ENCODE measurements at regions not wholly inside any gene's neighbourhood (a gene's known extent, or its start where the extent isn't known, plus 50 kb on each side); places are given as distances from the start of the nearest gene placed in this dataset.
"Not testable (repeated sequence)": the region's sequence is repeated elsewhere in the genome, so short reads cannot be mapped to it uniquely, and the experiment has no call there.

DNA sequence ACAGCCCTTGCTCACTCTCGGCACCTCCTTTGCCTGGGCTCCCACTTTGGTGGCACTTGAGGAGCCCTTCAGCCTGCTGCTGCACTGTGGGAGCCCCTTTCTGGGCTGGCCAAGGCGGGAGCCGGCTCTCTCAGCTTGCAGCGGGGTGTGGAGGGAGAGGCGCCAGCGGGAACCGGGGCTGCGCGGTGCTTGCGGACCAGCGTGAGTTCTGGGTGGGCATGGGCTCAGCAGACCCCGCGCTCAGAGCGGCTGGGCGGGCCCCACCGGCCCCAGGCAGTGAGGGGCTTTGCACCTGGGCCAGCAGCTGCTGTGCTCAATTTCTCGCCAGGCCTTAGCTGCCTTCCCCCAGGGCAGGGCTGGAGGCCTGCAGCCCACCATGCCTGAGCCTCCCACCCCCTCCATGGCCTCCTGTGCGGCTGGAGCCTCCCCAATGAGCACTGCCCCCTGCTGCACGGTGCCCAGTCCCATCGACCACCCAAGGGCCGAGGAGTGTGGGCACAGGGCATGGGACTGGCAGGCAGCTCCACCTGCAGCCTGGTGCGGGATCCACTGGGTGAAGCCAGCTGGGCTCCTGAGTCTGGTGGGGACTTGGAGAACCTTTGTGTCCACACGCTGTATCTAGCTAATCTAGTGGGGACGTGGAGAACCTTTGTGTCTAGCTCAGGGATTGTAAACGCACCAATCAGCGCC lies 586.7 kb upstream of the BCHE start:
- H3K9me3 ChIP-seq (ENCODE audit: low read length); H3K27ac ChIP-seq (ENCODE audit: extremely low read length, insufficient read depth, low read length); H3K27me3 ChIP-seq (ENCODE audit: control insufficient read depth in 1 of 2, insufficient read depth in 2 of 2, low read length in 2 of 2); H3K9ac ChIP-seq (ENCODE audit: insufficient read depth, low read depth, low read length); CTCF ChIA-PET (ENCODE audit: low intra/inter-chr PET ratio, low total read pairs); intact Hi-C loops (cut with micrococcal nuclease; ENCODE audit: unreplicated experiment); H3K4me3 ChIP-seq (replicated peaks in 1 of 3; ENCODE audit: insufficient read depth in 1 of 3, low read depth in 2 of 3, low read length in 3 of 3); POLR2A ChIA-PET; ATAC-seq; H3K36me3 ChIP-seq (replicated peaks in 1 of 2; ENCODE audit: control insufficient read depth in 1 of 2, insufficient read depth in 2 of 2, low read length in 2 of 2); BruUV-seq (replicated peaks); DNase-seq (ENCODE audit: low spot score); FAIRE-seq; H3K79me2 ChIP-seq (ENCODE audit: insufficient read depth, low read length); H3K4me2 ChIP-seq (ENCODE audit: low read depth, low read length); in situ Hi-C loops (cut with HindIII; ENCODE audit: extremely low pct_ligation_motif_present, low pct_unique_long_range_greater_than_20kb); H2AFZ ChIP-seq (ENCODE audit: low read length); H4K20me1 ChIP-seq (ENCODE audit: insufficient read depth, low read length); H3K4me1 ChIP-seq (ENCODE audit: insufficient read depth, low read length): not testable (repeated sequence)
- 0% methylated on average over 1 of the region's 26 CpGs for WGBS (ENCODE audit: low lambda C conversion rate)

DNA sequence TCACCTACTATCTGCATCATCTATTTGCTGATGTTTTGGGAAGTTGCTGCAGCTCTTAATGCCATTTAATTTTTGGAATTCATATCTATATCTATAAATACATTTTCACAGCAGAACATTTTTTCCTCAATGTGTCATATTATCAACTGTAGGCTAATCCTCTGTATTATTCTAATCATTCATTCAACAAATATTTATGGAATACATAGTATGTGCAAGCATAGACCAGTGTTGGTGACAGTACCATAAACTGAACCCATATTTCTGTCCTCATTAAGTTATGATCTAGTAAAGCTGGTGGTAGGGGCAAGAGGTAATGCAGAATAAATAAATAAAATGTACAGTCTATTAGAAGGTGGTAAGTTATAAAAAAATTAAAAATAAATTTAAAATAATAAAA lies 585.3 kb upstream of the BCHE start:
- Histone ChIP-seq H3K36me3 (replicated peaks in 1 of 2; ENCODE audit: control insufficient read depth in 1 of 2, insufficient read depth in 2 of 2, low read length in 2 of 2) (no peaks in the 10 kb centered on the region), H2AFZ (ENCODE audit: low read length) (no peak overlapping the region), H4K20me1 (ENCODE audit: insufficient read depth, low read length) (no peaks in the 10 kb centered on the region), H3K4me3 (replicated peaks in 1 of 3; ENCODE audit: insufficient read depth in 1 of 3, low read depth in 2 of 3, low read length in 3 of 3) (no peak overlapping the region), H3K4me2 (ENCODE audit: low read depth, low read length) (no peak overlapping the region), H3K79me2 (ENCODE audit: insufficient read depth, low read length) (no peaks in the 10 kb centered on the region), H3K9me3 (ENCODE audit: low read length) (no peaks in the 10 kb centered on the region), H3K27ac (ENCODE audit: extremely low read length, insufficient read depth, low read length) (no peak overlapping the region), H3K9ac (ENCODE audit: insufficient read depth, low read depth, low read length) (no peak overlapping the region), H3K27me3 (ENCODE audit: control insufficient read depth in 1 of 2, insufficient read depth in 2 of 2, low read length in 2 of 2) (no peaks in the 10 kb centered on the region), H3K4me1 (ENCODE audit: insufficient read depth, low read length) (no peaks in the 10 kb centered on the region)
- FAIRE-seq (no peak), DNase-seq (ENCODE audit: low spot score) (no peak), ATAC-seq (no peak)
- POLR2A ChIA-PET: no interaction called here
- in situ Hi-C loops (cut with HindIII; ENCODE audit: extremely low pct_ligation_motif_present, low pct_unique_long_range_greater_than_20kb): no loop called here
- TF ChIP-seq CEBPB (IDR thresholded peaks at IDR 0.05; ENCODE audit: borderline replicate concordance, low read depth, low read length): no peak
- intact Hi-C loops (cut with micrococcal nuclease; ENCODE audit: unreplicated experiment): no loop called here
- no TSS peak for BruUV-seq (replicated peaks)
- CTCF ChIA-PET (ENCODE audit: low intra/inter-chr PET ratio, low total read pairs): no interaction called here

DNA sequence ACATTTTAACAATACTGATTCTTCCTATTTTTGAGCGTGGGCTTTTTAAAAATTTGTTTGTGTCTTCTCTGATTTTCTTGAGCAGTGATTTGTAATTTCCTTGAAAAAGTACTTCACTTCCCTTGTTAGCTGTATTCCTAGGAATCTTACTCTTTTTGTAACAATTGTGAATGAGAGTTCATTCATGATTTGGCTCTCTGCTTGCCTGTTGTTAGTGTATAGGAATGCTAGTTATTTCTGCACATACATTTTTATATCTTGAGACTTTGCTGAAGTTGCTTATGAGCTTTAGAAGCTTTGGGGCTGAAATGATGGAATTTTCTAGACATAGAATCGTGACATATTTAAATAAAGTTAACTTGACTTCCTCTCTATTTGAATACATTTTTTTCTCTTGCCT lies 582.8 kb upstream of the BCHE start:
- H3K36me3 ChIP-seq (replicated peaks in 1 of 2; ENCODE audit: control insufficient read depth in 1 of 2, insufficient read depth in 2 of 2, low read length in 2 of 2): no peaks in the 10 kb centered on the region
- no peak for TF ChIP-seq MAZ (IDR thresholded peaks at IDR 0.05; ENCODE audit: borderline replicate concordance, low read depth, low read length)
- TF ChIP-seq MAZ (CRISPR knock-in tag; IDR thresholded peaks at IDR 0.05; ENCODE audit: low read depth): no peak
- no peak for TF ChIP-seq ZFP36L1 (CRISPR knock-in tag; IDR thresholded peaks at IDR 0.05)
- no peak for TF ChIP-seq U2AF2 (IDR thresholded peaks at IDR 0.05; ENCODE audit: low read depth, low read length)
- no peak for TF ChIP-seq TARDBP (CRISPR knock-in tag; IDR thresholded peaks at IDR 0.05)
- POLR2A ChIA-PET: no interaction called here

More for the DNA sequence above, 582.8 kb upstream of the BCHE start:
- DNase-seq (ENCODE audit: low spot score): no peak
- Histone ChIP-seq H4K20me1 (ENCODE audit: insufficient read depth, low read length) (no peaks in the 10 kb centered on the region), H2AFZ (ENCODE audit: low read length) (no peak overlapping the region), H3K79me2 (ENCODE audit: insufficient read depth, low read length) (no peaks in the 10 kb centered on the region), H3K4me1 (ENCODE audit: insufficient read depth, low read length) (no peaks in the 10 kb centered on the region), H3K4me3 (replicated peaks in 1 of 3; ENCODE audit: insufficient read depth in 1 of 3, low read depth in 2 of 3, low read length in 3 of 3) (no peak overlapping the region), H3K9ac (ENCODE audit: insufficient read depth, low read depth, low read length) (no peak overlapping the region), H3K9me3 (ENCODE audit: low read length) (no peaks in the 10 kb centered on the region), H3K27me3 (ENCODE audit: control insufficient read depth in 1 of 2, insufficient read depth in 2 of 2, low read length in 2 of 2) (no peaks in the 10 kb centered on the region), H3K4me2 (ENCODE audit: low read depth, low read length) (no peak overlapping the region), H3K27ac (ENCODE audit: extremely low read length, insufficient read depth, low read length) (no peak overlapping the region)
- no peak for ATAC-seq
- 1% methylated on average over 2 of the region's 2 CpGs for WGBS (ENCODE audit: low lambda C conversion rate)
- CTCF ChIA-PET (ENCODE audit: low intra/inter-chr PET ratio, low total read pairs): no interaction called here
- FAIRE-seq: no peak
- in situ Hi-C loops (cut with HindIII; ENCODE audit: extremely low pct_ligation_motif_present, low pct_unique_long_range_greater_than_20kb) (no loop called here), intact Hi-C loops (cut with micrococcal nuclease; ENCODE audit: unreplicated experiment) (no loop called here)
- BruUV-seq (replicated peaks): no TSS peak

Data from HepG2 (cell line).